ENCODE measurements at regions not wholly inside any gene's neighbourhood (a gene's known extent, or its start where the extent isn't known, plus 50 kb on each side); places are given as distances from the start of the nearest gene placed in this dataset.
A peak's percentile ranks its signal among the peaks of the same experiment; 100 is the strongest.

GRCh38 chr2:220528180-220528675 is 900.8 kb downstream of the SLC4A3 start:
- no peaks in the 10 kb centered on the region for H3K27me3 ChIP-seq (ENCODE audit: control insufficient read depth, insufficient read depth, low read length)
- no peaks in the 10 kb centered on the region for H3K4me1 ChIP-seq (ENCODE audit: control insufficient read depth, insufficient read depth, low read length)
- H3K36me3 ChIP-seq (ENCODE audit: control insufficient read depth, insufficient read depth, low read length) = no peaks in the 10 kb centered on the region
- no peak for DNase-seq (ENCODE audit: low read depth, low spot score)
- WGBS (ENCODE audit: insufficient coverage, insufficient read length) = no CpG with 5 or more reads among the region's 3 CpGs
- no peak overlapping the region for H3K27ac ChIP-seq (ENCODE audit: low read length)
- H3K4me3 ChIP-seq (ENCODE audit: low read length) = no peak overlapping the region
- H3K9me3 ChIP-seq (ENCODE audit: control insufficient read depth, insufficient read depth, low read length) = no peaks in the 10 kb centered on the region; the same call in 1 of the 2 replicates

- Histone ChIP-seq H3K36me3 (ENCODE audit: control insufficient read depth, insufficient read depth, low read length) (no peaks in the 10 kb centered on the region), H3K27me3 (ENCODE audit: control insufficient read depth, insufficient read depth, low read length) (no peaks in the 10 kb centered on the region), H3K9me3 (ENCODE audit: control insufficient read depth, insufficient read depth, low read length) (no peaks in the 10 kb centered on the region; the same call in 1 of the 2 replicates), H3K27ac (ENCODE audit: low read length) (no peak overlapping the region), H3K4me1 (ENCODE audit: control insufficient read depth, insufficient read depth, low read length) (no peaks in the 10 kb centered on the region), H3K4me3 (ENCODE audit: low read length) (no peak overlapping the region)
- WGBS (ENCODE audit: insufficient coverage, insufficient read length) = no CpG with 5 or more reads among the region's 1 CpG
- DNase-seq (ENCODE audit: low read depth, low spot score) = no peak
Observed at GRCh38 chr2:220531216-220531615, 903.8 kb downstream of the SLC4A3 start.

GRCh38 chr2:220533485-220533884 is 906.1 kb downstream of the SLC4A3 start:
- H3K27me3 ChIP-seq (ENCODE audit: control insufficient read depth, insufficient read depth, low read length) = no peaks in the 10 kb centered on the region
- WGBS (ENCODE audit: insufficient coverage, insufficient read length) = no CpG with 5 or more reads among the region's 2 CpGs
- no peak overlapping the region for H3K27ac ChIP-seq (ENCODE audit: low read length)
- peak; percentile 5 for DNase-seq (ENCODE audit: low read depth, low spot score)
- no peak overlapping the region for H3K4me3 ChIP-seq (ENCODE audit: low read length)
- no peaks in the 10 kb centered on the region; the same call in 1 of the 2 replicates for H3K9me3 ChIP-seq (ENCODE audit: control insufficient read depth, insufficient read depth, low read length)
- no peaks in the 10 kb centered on the region for H3K36me3 ChIP-seq (ENCODE audit: control insufficient read depth, insufficient read depth, low read length)
- no peaks in the 10 kb centered on the region for H3K4me1 ChIP-seq (ENCODE audit: control insufficient read depth, insufficient read depth, low read length)

- Histone ChIP-seq H3K4me1 (ENCODE audit: control insufficient read depth, insufficient read depth, low read length) (no peaks in the 10 kb centered on the region), H3K4me3 (ENCODE audit: low read length) (no peak overlapping the region), H3K27me3 (ENCODE audit: control insufficient read depth, insufficient read depth, low read length) (no peaks in the 10 kb centered on the region), H3K27ac (ENCODE audit: low read length) (no peak overlapping the region), H3K9me3 (ENCODE audit: control insufficient read depth, insufficient read depth, low read length) (no peaks in the 10 kb centered on the region), H3K36me3 (ENCODE audit: control insufficient read depth, insufficient read depth, low read length) (no peaks in the 10 kb centered on the region)
- DNase-seq (ENCODE audit: low read depth, low spot score) = no peak
- no CpG with 5 or more reads among the region's 5 CpGs for WGBS (ENCODE audit: insufficient coverage, insufficient read length)
Observed at GRCh38 chr2:220539481-220539880, 912.1 kb downstream of the SLC4A3 start.

- H3K4me1 ChIP-seq (ENCODE audit: control insufficient read depth, insufficient read depth, low read length) = no peaks in the 10 kb centered on the region
- no peaks in the 10 kb centered on the region for H3K36me3 ChIP-seq (ENCODE audit: control insufficient read depth, insufficient read depth, low read length)
- DNase-seq (ENCODE audit: low read depth, low spot score) = no peak
- no peaks in the 10 kb centered on the region for H3K27me3 ChIP-seq (ENCODE audit: control insufficient read depth, insufficient read depth, low read length)
- no peak overlapping the region for H3K4me3 ChIP-seq (ENCODE audit: low read length)
- WGBS (ENCODE audit: insufficient coverage, insufficient read length) = no CpG with 5 or more reads among the region's 1 CpG
- no peak overlapping the region for H3K27ac ChIP-seq (ENCODE audit: low read length)
- H3K9me3 ChIP-seq (ENCODE audit: control insufficient read depth, insufficient read depth, low read length) = no peaks in the 10 kb centered on the region
Observed at GRCh38 chr2:220544049-220544448, 916.6 kb downstream of the SLC4A3 start.

GRCh38 chr2:220550995-220551700 is 923.7 kb downstream of the SLC4A3 start:
- no CpG with 5 or more reads among the region's 2 CpGs for WGBS (ENCODE audit: insufficient coverage, insufficient read length)
- H3K9me3 ChIP-seq (ENCODE audit: control insufficient read depth, insufficient read depth, low read length) = no peaks in the 10 kb centered on the region
- no peaks in the 10 kb centered on the region for H3K27me3 ChIP-seq (ENCODE audit: control insufficient read depth, insufficient read depth, low read length)
- H3K27ac ChIP-seq (ENCODE audit: low read length) = no peak overlapping the region
- no peaks in the 10 kb centered on the region for H3K4me1 ChIP-seq (ENCODE audit: control insufficient read depth, insufficient read depth, low read length)
- DNase-seq (ENCODE audit: low read depth, low spot score) = no peak
- no peaks in the 10 kb centered on the region for H3K36me3 ChIP-seq (ENCODE audit: control insufficient read depth, insufficient read depth, low read length)
- H3K4me3 ChIP-seq (ENCODE audit: low read length) = no peak overlapping the region

GRCh38 chr2:220552790-220553535 is 925.5 kb downstream of the SLC4A3 start:
- no CpG with 5 or more reads among the region's 7 CpGs for WGBS (ENCODE audit: insufficient coverage, insufficient read length)
- H3K9me3 ChIP-seq (ENCODE audit: control insufficient read depth, insufficient read depth, low read length) = no peaks in the 10 kb centered on the region
- H3K27ac ChIP-seq (ENCODE audit: low read length) = no peak overlapping the region
- H3K4me1 ChIP-seq (ENCODE audit: control insufficient read depth, insufficient read depth, low read length) = no peaks in the 10 kb centered on the region
- H3K27me3 ChIP-seq (ENCODE audit: control insufficient read depth, insufficient read depth, low read length) = no peaks in the 10 kb centered on the region
- no peaks in the 10 kb centered on the region for H3K36me3 ChIP-seq (ENCODE audit: control insufficient read depth, insufficient read depth, low read length)
- no peak for DNase-seq (ENCODE audit: low read depth, low spot score)
- no peak overlapping the region for H3K4me3 ChIP-seq (ENCODE audit: low read length)

GRCh38 chr2:220555961-220556630 is 928.7 kb downstream of the SLC4A3 start:
- Histone ChIP-seq H3K36me3 (ENCODE audit: control insufficient read depth, insufficient read depth, low read length) (no peaks in the 10 kb centered on the region), H3K4me1 (ENCODE audit: control insufficient read depth, insufficient read depth, low read length) (no peaks in the 10 kb centered on the region), H3K9me3 (ENCODE audit: control insufficient read depth, insufficient read depth, low read length) (no peaks in the 10 kb centered on the region), H3K27me3 (ENCODE audit: control insufficient read depth, insufficient read depth, low read length) (no peaks in the 10 kb centered on the region), H3K4me3 (ENCODE audit: low read length) (no peak overlapping the region), H3K27ac (ENCODE audit: low read length) (no peak overlapping the region)
- no peak for DNase-seq (ENCODE audit: low read depth, low spot score)
- no CpG with 5 or more reads among the region's 3 CpGs for WGBS (ENCODE audit: insufficient coverage, insufficient read length)

GRCh38 chr2:220556658-220557057 is 929.2 kb downstream of the SLC4A3 start:
- DNase-seq (ENCODE audit: low read depth, low spot score) = no peak
- WGBS (ENCODE audit: insufficient coverage, insufficient read length) = no CpG with 5 or more reads among the region's 1 CpG
- H3K27ac ChIP-seq (ENCODE audit: low read length) = no peak overlapping the region

GRCh38 chr2:220560192-220560591 is 932.8 kb downstream of the SLC4A3 start:
- Histone ChIP-seq H3K4me1 (ENCODE audit: control insufficient read depth, insufficient read depth, low read length) (no peaks in the 10 kb centered on the region), H3K27ac (ENCODE audit: low read length) (no peak overlapping the region)
- no CpG with 5 or more reads among the region's 7 CpGs for WGBS (ENCODE audit: insufficient coverage, insufficient read length)

More at GRCh38 chr2:220556658-220557057, 929.2 kb downstream of the SLC4A3 start:
- no peaks in the 10 kb centered on the region for H3K4me1 ChIP-seq (ENCODE audit: control insufficient read depth, insufficient read depth, low read length)
- no peaks in the 10 kb centered on the region for H3K27me3 ChIP-seq (ENCODE audit: control insufficient read depth, insufficient read depth, low read length)
- H3K4me3 ChIP-seq (ENCODE audit: low read length) = no peak overlapping the region
- H3K36me3 ChIP-seq (ENCODE audit: control insufficient read depth, insufficient read depth, low read length) = no peaks in the 10 kb centered on the region
- H3K9me3 ChIP-seq (ENCODE audit: control insufficient read depth, insufficient read depth, low read length) = no peaks in the 10 kb centered on the region

More at GRCh38 chr2:220560192-220560591, 932.8 kb downstream of the SLC4A3 start:
- Histone ChIP-seq H3K4me3 (ENCODE audit: low read length) (no peak overlapping the region), H3K27me3 (ENCODE audit: control insufficient read depth, insufficient read depth, low read length) (no peaks in the 10 kb centered on the region), H3K9me3 (ENCODE audit: control insufficient read depth, insufficient read depth, low read length) (no peaks in the 10 kb centered on the region), H3K36me3 (ENCODE audit: control insufficient read depth, insufficient read depth, low read length) (no peaks in the 10 kb centered on the region)
- no peak for DNase-seq (ENCODE audit: low read depth, low spot score)
